GM12874 (cell line): ENCODE measurements at regions not wholly inside any gene's neighbourhood (a gene's known extent, or its start where the extent isn't known, plus 50 kb on each side); places are given as distances from the start of the nearest gene placed in this dataset.

Experiments used
- CTCF ChIP-seq: IDR thresholded peaks from 2 replicates; pipeline ENCODE4 v1.5.1; 2011; ENCODE audit warnings: low read depth, mild to moderate bottlenecking, control low read depth, low read length, moderate library complexity; ENCODE audit not compliant: insufficient read depth

- no peak for TF ChIP-seq CTCF
Observed at GRCh38 chr17:77594416-77595209, 363.9 kb upstream of the TNRC6C start.

GRCh38 chr17:77596491-77597417 is 361.7 kb upstream of the TNRC6C start:
- no peak for TF ChIP-seq CTCF

- TF ChIP-seq CTCF = no peak
Observed at GRCh38 chr17:77597418-77598240, 360.9 kb upstream of the TNRC6C start.

- no peak for TF ChIP-seq CTCF
Observed at GRCh38 chr17:77598241-77598620, 360.3 kb upstream of the TNRC6C start.

- TF ChIP-seq CTCF = no peak
Observed at GRCh38 chr17:77599699-77600098, 358.8 kb upstream of the TNRC6C start.

- no peak for TF ChIP-seq CTCF
Observed at GRCh38 chr17:77600346-77600745, 358.2 kb upstream of the TNRC6C start.
